SJSA1 (cell line): ENCODE measurements at regions not wholly inside any gene's neighbourhood (a gene's known extent, or its start where the extent isn't known, plus 50 kb on each side); places are given as distances from the start of the nearest gene placed in this dataset.

ENCODE experiments used
- DNase-seq, 2 experiments: peaks; one replicate each; pipeline ENCODE4 v3.0.0-alpha.2; 2015 to 2020; ENCODE audit warnings: low spot score in 2 of 2, low read depth in 1 of 2
- H3K27ac ChIP-seq: fragments of 250-450 bp; sonication (Bioruptor Pico); 2 replicates; pipeline ENCODE4 v1.5.1; 2020; ENCODE audit warnings: mild to moderate bottlenecking, moderate library complexity
- H3K27me3 ChIP-seq: fragments of 250-450 bp; sonication (Bioruptor Pico); replicated peaks from 2 replicates; pipeline ENCODE4 v1.5.1; 2020; ENCODE audit warnings: mild to moderate bottlenecking, moderate library complexity
- H3K36me3 ChIP-seq: fragments of 250-450 bp; sonication (Bioruptor Pico); 2 replicates; pipeline ENCODE4 v1.5.1; 2020; ENCODE audit warnings: mild to moderate bottlenecking
- H3K4me1 ChIP-seq: fragments of 250-450 bp; sonication (Bioruptor Pico); replicated peaks from 2 replicates; pipeline ENCODE4 v1.6.1; 2021; ENCODE audit warnings: mild to moderate bottlenecking
- H3K4me3 ChIP-seq: fragments of 250-450 bp; sonication (Bioruptor Pico); 2 replicates; pipeline ENCODE4 v1.5.1; 2020; ENCODE audit warnings: mild to moderate bottlenecking
- H3K9me3 ChIP-seq: fragments of 250-450 bp; sonication (Bioruptor Pico); replicated peaks from 2 replicates; pipeline ENCODE4 v1.5.1; 2020; ENCODE audit warnings: mild to moderate bottlenecking

GRCh38 chr4:8780086-8780485, 91.6 kb downstream of the HMX1 start:
- Histone ChIP-seq H3K27ac (no peak overlapping the region), H3K9me3 (no peaks in the 10 kb centered on the region), H3K36me3 (no peaks in the 10 kb centered on the region), H3K4me3 (no peak overlapping the region), H3K27me3 (no peaks in the 10 kb centered on the region), H3K4me1 (peaks cover 15% of the 10 kb centered on the region)
- no peak for DNase-seq

GRCh38 chr4:8779490-8779932, 92.1 kb downstream of the HMX1 start:
- no peak overlapping the region for H3K4me3 ChIP-seq
- peak in 1 of 2 experiments; percentile 7 for DNase-seq
- H3K4me1 ChIP-seq: peaks cover 15% of the 10 kb centered on the region
- no peaks in the 10 kb centered on the region for H3K27me3 ChIP-seq
- no peak overlapping the region for H3K27ac ChIP-seq
- H3K9me3 ChIP-seq: no peaks in the 10 kb centered on the region
- no peaks in the 10 kb centered on the region for H3K36me3 ChIP-seq

GRCh38 chr4:8778760-8779159, 92.9 kb downstream of the HMX1 start:
- Histone ChIP-seq H3K27me3 (no peaks in the 10 kb centered on the region), H3K36me3 (no peaks in the 10 kb centered on the region), H3K4me3 (no peak overlapping the region), H3K27ac (no peak overlapping the region), H3K9me3 (no peaks in the 10 kb centered on the region), H3K4me1 (peaks cover 15% of the 10 kb centered on the region)
- DNase-seq: no peak

GRCh38 chr4:8778291-8778690, 93.3 kb downstream of the HMX1 start:
- H3K4me3 ChIP-seq: no peak overlapping the region
- no peaks in the 10 kb centered on the region for H3K36me3 ChIP-seq
- H3K9me3 ChIP-seq: no peaks in the 10 kb centered on the region
- no peak overlapping the region for H3K27ac ChIP-seq
- peaks cover 15% of the 10 kb centered on the region for H3K4me1 ChIP-seq
- H3K27me3 ChIP-seq: no peaks in the 10 kb centered on the region
- DNase-seq: no peak

- DNase-seq: peak; percentile 55 to 84
- no peaks in the 10 kb centered on the region for H3K27me3 ChIP-seq
- H3K9me3 ChIP-seq: no peaks in the 10 kb centered on the region
- H3K27ac ChIP-seq: no peak overlapping the region
- H3K4me3 ChIP-seq: no peak overlapping the region
- H3K4me1 ChIP-seq: peaks cover 15% of the 10 kb centered on the region
- no peaks in the 10 kb centered on the region for H3K36me3 ChIP-seq
Measured at GRCh38 chr4:8777320-8778196, 94.1 kb downstream of the HMX1 start.

- Histone ChIP-seq H3K36me3 (no peaks in the 10 kb centered on the region), H3K27me3 (no peaks in the 10 kb centered on the region), H3K27ac (no peak overlapping the region), H3K4me3 (no peak overlapping the region), H3K9me3 (no peaks in the 10 kb centered on the region), H3K4me1 (peaks cover 15% of the 10 kb centered on the region)
- DNase-seq: no peak
Measured at GRCh38 chr4:8776366-8776765, 95.3 kb downstream of the HMX1 start.

- no peak for DNase-seq
- Histone ChIP-seq H3K27me3 (no peaks in the 10 kb centered on the region), H3K27ac (no peak overlapping the region), H3K4me3 (no peak overlapping the region), H3K4me1 (peaks cover 15% of the 10 kb centered on the region), H3K36me3 (no peaks in the 10 kb centered on the region), H3K9me3 (no peaks in the 10 kb centered on the region)
Measured at GRCh38 chr4:8775751-8776355, 95.8 kb downstream of the HMX1 start.

- H3K4me1 ChIP-seq: peaks cover 15% of the 10 kb centered on the region
- H3K36me3 ChIP-seq: no peaks in the 10 kb centered on the region
- no peak for DNase-seq
- no peak overlapping the region for H3K4me3 ChIP-seq
- H3K9me3 ChIP-seq: no peaks in the 10 kb centered on the region
- H3K27me3 ChIP-seq: no peaks in the 10 kb centered on the region
- no peak overlapping the region for H3K27ac ChIP-seq
Measured at GRCh38 chr4:8775121-8775520, 96.5 kb downstream of the HMX1 start.

- Histone ChIP-seq H3K27ac (no peak overlapping the region), H3K9me3 (no peaks in the 10 kb centered on the region), H3K4me1 (peaks cover 7% of the 10 kb centered on the region), H3K4me3 (no peak overlapping the region), H3K36me3 (no peaks in the 10 kb centered on the region), H3K27me3 (no peaks in the 10 kb centered on the region)
- DNase-seq: no peak
Measured at GRCh38 chr4:8774071-8774470, 97.6 kb downstream of the HMX1 start.

GRCh38 chr4:8773124-8773931, 98.3 kb downstream of the HMX1 start:
- no peaks in the 10 kb centered on the region for H3K36me3 ChIP-seq

GRCh38 chr4:8772499-8773123, 99.0 kb downstream of the HMX1 start:
- H3K27ac ChIP-seq: no peak overlapping the region
- no peaks in the 10 kb centered on the region for H3K36me3 ChIP-seq
- no peaks in the 10 kb centered on the region for H3K9me3 ChIP-seq
- H3K4me1 ChIP-seq: peaks cover 3% of the 10 kb centered on the region
- no peak for DNase-seq
- no peak overlapping the region for H3K4me3 ChIP-seq
- no peaks in the 10 kb centered on the region for H3K27me3 ChIP-seq

More at GRCh38 chr4:8773124-8773931, 98.3 kb downstream of the HMX1 start:
- no peaks in the 10 kb centered on the region for H3K27me3 ChIP-seq
- H3K4me1 ChIP-seq: peaks cover 7% of the 10 kb centered on the region
- H3K27ac ChIP-seq: no peak overlapping the region
- no peak overlapping the region for H3K4me3 ChIP-seq
- H3K9me3 ChIP-seq: no peaks in the 10 kb centered on the region
- DNase-seq: no peak

- Histone ChIP-seq H3K4me3 (no peak overlapping the region), H3K27ac (no peak overlapping the region), H3K9me3 (no peaks in the 10 kb centered on the region), H3K27me3 (no peaks in the 10 kb centered on the region), H3K36me3 (no peaks in the 10 kb centered on the region), H3K4me1 (no peaks in the 10 kb centered on the region)
- DNase-seq: no peak
Measured at GRCh38 chr4:8771666-8772065, 100.0 kb downstream of the HMX1 start.

GRCh38 chr4:8771258-8771590, 100.4 kb downstream of the HMX1 start:
- H3K27ac ChIP-seq: no peak overlapping the region
- DNase-seq: no peak
- no peaks in the 10 kb centered on the region for H3K4me1 ChIP-seq
- H3K9me3 ChIP-seq: no peaks in the 10 kb centered on the region
- no peak overlapping the region for H3K4me3 ChIP-seq
- no peaks in the 10 kb centered on the region for H3K27me3 ChIP-seq
- H3K36me3 ChIP-seq: no peaks in the 10 kb centered on the region
